NCI-H82 (cell line): ENCODE measurements at regions not wholly inside any gene's neighbourhood (a gene's known extent, or its start where the extent isn't known, plus 50 kb on each side); places are given as distances from the start of the nearest gene placed in this dataset.

ENCODE experiments used
- DNase-seq: peaks from one replicate; lab custom pipeline; 2025; lab: John Stamatoyannopoulos, UW

DNA sequence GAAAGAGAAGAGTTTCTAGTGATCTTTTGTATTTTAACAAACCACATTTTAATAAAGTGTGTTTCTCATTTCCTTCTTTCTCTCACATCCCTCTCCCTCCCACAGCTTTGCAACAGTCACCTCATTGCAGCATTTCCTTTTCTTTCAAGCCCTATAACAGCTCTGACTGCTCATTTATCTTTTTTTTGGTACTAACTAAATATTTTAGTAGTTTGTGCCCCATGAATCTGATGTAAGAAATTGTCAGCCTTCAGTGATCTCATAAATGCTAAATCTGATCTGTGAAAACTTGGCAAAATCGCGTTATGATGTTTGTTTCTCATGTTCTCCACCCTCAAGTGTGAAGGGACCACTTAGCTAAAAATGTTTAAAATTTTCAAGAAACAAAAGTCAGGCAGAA, 258.5 kb upstream of the SLIT2 start:
- no peak for DNase-seq

DNA sequence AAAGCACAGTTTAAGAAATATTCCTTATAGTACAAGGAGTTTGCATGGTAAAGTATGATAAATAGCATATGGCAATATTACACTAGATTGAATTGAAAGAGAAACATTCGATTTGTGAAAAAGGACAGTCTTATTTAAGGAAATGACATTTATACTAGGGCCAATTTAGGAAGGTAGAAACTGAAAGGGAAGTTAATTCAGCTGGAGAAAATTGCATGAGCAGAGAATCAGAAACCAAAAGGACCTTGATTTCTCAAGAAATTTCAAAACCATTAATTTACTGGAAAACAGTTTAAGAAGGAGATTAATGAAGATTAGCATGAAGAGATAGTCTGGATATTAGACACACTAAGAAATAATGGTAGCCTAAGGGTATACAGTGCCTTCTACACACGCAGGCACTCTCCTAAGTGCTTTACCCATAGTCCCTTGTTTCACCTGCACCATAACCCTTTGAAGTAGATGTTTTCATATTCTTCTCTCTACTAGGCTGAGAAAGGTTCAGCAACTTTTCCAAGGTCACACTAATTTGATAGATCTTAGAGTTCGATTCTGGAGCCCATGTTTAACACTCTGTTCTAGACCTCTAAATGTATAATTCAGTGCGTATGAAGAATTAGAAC, 259.1 kb upstream of the SLIT2 start:
- DNase-seq: no peak

- DNase-seq: no peak
Observed at GRCh38 chr4:19987746-19988145, 264.0 kb upstream of the SLIT2 start.

DNA sequence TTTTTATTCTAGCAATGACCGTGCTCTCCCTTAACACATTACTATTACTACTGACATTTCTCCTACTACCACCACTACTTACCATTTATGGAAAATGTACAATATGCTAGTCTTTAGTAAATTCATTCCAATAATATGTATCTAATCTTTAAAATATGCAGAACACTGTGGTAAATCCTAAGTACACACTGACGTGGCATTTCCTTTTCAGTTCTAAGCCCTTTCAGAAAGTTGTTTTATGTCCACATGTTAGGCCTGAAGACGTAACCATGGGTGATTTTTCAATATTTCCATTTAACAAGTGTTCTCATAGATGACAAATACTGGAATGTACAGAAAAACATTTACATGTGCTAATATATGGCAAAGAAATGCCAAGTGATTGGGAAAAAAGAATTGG, 268.6 kb upstream of the SLIT2 start:
- no peak for DNase-seq

GRCh38 chr4:19982556-19982955, 269.1 kb upstream of the SLIT2 start:
- DNase-seq: no peak

GRCh38 chr4:19971829-19972228, 279.9 kb upstream of the SLIT2 start:
- no peak for DNase-seq

GRCh38 chr4:19969492-19969891, 282.2 kb upstream of the SLIT2 start:
- no peak for DNase-seq

DNA sequence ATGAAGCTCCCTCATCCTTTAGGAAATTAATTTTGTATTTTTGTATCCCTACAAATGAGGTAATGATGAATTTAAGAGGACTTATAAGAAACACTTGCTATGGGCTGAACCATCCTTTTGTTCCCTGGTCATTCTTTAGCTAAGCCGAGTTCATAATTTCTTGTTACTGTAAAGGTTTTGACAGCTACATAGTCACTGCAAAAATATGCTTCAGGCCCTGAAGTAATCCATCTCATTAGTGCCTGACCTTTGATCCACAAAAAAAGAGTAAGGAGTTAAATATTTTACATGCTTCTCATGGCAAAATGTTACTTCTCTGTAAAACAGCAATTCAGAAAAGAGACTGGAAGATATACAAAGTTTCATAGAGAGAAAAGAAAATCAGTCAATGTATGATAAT, 290.6 kb upstream of the SLIT2 start:
- DNase-seq: no peak

- DNase-seq: no peak
Observed at GRCh38 chr4:19958848-19959247, 292.9 kb upstream of the SLIT2 start.

GRCh38 chr4:19947349-19947748, 304.4 kb upstream of the SLIT2 start:
- DNase-seq: no peak

GRCh38 chr4:19945979-19946380, 305.7 kb upstream of the SLIT2 start:
- DNase-seq: no peak

DNA sequence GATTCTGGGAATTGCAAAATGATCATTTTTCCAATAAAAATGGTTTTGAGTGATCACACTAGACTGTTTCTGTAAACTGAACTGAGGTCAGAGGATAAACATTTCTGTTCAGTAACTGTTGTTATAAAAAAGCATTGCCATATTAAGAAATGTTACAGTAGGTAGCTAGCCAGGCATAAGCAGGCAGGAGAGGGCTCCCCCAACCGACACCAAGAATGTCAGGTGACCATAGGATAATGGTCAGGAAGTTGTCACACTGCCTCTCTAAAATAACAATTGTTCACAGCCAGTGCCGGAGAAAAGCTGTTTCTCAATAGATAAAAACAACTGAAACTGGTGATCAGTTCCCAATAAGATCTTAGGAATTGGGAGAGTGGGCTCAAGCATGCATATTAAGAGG, 306.2 kb upstream of the SLIT2 start:
- no peak for DNase-seq

GRCh38 chr4:19944806-19945205, 306.9 kb upstream of the SLIT2 start:
- DNase-seq: no peak

DNA sequence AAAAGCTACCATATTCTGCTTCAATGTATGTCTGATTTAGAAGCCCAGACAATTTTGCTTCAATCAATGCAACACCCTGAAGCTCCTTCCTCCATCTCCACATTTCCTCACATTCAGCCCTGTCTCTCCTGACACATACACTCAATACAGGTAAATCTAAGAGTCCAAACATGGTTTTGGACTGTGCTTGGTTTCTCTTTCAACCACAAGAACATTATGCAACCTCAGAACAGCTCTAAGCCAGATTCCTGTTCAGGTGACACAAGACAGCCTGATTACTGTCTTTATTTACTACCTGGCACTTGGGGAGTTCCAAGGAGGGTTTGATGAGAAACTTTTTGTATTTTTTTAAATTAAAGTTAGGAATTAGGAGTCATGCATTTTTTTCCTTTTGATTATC, 307.5 kb upstream of the SLIT2 start:
- DNase-seq: no peak

DNA sequence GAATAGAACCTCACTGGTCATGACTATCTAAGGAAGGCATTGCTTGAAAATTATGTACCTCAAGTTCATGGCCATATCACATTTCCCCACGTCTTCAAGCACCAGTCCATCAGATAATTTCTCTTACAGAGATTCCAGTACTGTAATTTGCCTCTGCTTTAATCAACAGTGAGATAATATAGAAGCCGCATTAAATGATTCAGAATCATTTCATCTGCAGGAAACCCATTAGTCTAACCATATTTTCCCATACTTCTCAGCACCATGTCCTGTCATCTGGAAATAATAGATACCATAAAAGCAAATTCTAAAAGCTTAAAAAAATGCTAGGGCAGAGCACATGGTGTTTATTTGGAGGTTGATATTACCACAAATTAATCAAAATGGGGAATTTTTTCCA, 310.3 kb upstream of the SLIT2 start:
- no peak for DNase-seq

DNA sequence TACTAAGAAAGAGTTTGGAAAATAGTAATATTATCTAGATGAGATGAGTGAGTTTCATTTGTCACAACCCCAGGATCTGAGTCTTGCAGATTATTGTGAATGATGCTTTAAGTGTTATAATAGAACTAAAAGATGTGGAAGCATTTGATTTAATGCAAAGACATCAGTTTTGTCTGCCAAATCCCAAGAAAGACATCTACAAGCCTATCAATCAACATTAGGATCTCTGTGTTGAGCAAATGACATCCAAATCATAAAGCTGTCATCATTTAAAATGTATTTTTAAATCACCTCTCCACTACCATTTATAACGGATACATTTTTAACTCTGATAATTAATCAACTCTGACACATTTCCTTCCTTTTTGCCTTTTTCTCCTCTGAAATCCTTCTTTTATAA, 310.8 kb upstream of the SLIT2 start:
- DNase-seq: no peak

DNA sequence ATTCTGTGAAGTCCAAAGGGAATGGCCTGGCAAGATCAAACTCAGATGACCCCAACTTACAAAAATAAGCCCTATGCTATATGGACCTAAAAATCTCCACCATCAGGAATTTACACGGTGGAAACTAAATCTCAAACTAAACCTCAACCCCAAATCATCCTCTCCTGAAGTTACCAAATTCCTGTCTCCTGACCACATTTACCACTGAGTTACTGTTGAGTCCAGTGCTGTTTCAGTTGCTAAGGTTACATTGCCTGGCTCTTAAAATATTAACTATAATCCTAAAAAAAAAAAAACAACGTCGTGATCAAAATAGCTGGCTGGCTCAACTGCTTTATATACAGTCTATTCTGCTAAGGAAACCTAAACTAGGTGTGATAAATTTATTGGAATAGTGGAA, 315.2 kb upstream of the SLIT2 start:
- DNase-seq: no peak

DNA sequence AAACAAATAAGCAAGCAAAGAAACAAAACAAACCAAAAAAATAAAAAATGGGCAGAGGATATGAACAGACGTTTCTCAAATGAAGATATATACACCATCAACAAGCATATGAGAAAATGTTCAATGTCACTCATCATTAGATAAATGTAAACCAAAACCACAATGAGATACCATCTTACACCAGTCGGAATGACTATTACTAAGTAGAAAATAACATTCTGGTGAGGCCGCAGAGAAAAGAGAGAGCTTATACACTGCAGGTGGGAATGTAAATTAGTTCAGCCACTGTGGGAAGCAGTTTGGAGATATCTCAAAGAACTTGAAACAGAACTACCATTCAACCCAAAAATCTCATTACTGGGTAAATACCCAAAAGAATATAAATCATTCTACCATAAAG, 321.0 kb upstream of the SLIT2 start:
- DNase-seq: no peak

DNA sequence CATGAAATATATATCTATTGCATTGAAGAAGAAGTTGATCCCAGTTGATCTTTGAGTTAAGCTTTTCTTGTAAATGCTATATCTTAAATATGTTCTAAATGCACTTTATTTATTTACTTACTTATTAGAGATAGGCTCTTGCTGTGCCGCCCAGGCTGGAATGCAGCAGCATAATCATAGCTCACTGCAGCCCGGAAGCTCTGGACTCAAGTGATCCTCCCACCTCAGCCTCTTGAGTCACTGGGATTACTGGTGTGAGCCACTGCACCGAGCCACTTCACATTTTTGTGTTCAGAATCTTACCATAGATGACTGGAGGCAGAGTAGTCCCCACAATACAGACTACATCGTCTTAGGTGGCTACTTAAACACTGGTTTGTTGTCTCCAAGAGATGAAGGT, 324.3 kb upstream of the SLIT2 start:
- no peak for DNase-seq

- DNase-seq: no peak
Observed at GRCh38 chr4:19925516-19925915, 326.2 kb upstream of the SLIT2 start.

DNA sequence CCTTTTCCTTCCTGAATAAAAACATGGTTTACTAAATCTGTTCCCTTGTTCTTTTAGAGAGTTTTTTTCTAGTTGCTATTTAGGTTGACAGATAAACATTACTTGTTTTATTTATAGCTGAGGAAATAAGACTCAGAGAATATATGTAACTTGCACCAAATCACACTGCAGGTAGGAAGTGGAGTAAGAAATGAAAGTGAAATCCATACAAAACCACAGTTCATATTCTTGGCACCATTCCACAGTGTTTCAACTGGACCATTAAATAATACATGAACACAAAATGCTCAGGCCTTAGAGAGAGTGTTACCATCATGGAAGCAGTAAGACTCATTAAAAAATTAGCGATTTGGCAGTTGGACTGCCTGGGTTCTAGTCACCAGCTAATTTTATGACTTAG, 326.9 kb upstream of the SLIT2 start:
- DNase-seq: no peak

DNA sequence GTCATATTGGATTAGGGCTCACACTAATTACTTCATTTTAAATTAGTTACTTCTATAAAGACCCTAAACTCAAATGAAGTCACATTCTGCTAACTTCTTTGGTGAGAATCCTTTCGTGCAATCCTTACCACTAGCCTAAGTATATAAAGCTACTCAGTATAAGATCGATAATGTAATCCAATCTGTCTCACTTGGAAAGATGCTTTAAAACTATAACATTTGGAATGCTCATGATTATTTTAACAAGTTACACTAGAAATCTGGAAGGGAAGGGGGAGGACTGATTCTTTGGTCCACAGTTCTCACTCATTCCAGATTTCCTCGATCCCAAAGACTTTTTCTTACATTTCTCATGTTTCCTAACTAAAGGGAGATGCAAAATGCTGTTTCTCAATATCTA, 336.4 kb upstream of the SLIT2 start:
- no peak for DNase-seq

- DNase-seq: no peak
Observed at GRCh38 chr4:19913650-19914049, 338.1 kb upstream of the SLIT2 start.

DNA sequence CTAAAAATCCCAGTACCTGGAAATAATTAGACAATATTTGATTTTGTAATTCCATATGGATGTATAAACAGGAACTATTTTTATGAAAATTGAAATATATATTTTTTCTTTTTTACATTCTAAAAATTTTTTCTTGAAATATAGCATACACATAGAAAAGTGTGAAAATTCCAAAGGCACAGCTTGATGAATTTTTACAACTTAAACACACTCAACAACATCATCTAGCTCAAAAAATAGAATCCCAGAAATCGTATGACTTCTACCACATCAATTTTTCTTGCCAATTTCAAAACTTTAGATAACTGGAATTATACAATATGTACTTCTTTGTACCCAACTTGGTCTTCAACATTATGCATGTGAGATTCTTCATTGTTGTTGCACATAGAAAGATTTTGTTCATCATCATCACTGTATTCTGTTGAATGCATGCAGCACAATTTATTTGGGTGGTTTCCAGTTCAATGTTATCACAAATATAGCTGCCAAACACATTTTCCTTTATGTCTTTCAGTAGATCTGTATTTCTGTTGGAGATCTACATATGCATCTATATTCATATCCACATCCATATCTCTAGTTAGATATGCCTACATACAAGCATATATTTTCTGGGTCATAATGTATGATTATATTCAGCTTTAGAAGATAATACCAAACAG, 340.7 kb upstream of the SLIT2 start:
- DNase-seq: no peak
